ENCODE measurements at regions not wholly inside any gene's neighbourhood (a gene's known extent, or its start where the extent isn't known, plus 50 kb on each side); places are given as distances from the start of the nearest gene placed in this dataset.

- TF ChIP-seq, protein P1, sequence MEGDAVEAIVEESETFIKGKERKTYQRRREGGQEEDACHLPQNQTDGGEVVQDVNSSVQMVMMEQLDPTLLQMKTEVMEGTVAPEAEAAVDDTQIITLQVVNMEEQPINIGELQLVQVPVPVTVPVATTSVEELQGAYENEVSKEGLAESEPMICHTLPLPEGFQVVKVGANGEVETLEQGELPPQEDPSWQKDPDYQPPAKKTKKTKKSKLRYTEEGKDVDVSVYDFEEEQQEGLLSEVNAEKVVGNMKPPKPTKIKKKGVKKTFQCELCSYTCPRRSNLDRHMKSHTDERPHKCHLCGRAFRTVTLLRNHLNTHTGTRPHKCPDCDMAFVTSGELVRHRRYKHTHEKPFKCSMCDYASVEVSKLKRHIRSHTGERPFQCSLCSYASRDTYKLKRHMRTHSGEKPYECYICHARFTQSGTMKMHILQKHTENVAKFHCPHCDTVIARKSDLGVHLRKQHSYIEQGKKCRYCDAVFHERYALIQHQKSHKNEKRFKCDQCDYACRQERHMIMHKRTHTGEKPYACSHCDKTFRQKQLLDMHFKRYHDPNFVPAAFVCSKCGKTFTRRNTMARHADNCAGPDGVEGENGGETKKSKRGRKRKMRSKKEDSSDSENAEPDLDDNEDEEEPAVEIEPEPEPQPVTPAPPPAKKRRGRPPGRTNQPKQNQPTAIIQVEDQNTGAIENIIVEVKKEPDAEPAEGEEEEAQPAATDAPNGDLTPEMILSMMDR (conservative IDR thresholded peaks at IDR 0.05; ENCODE audit: low read depth in 2 of 2) = no peak
- no peak for TF ChIP-seq EZH2 (IDR thresholded peaks at IDR 0.05; ENCODE audit: low read depth, unreplicated experiment)
- TF ChIP-seq ZNF331 (CRISPR knock-in tag; IDR thresholded peaks at IDR 0.05; ENCODE audit: low read depth) = no peak
- no peak for TF ChIP-seq STAT1 (IDR thresholded peaks at IDR 0.05; ENCODE audit: unreplicated experiment)
- TF ChIP-seq, protein P2, sequence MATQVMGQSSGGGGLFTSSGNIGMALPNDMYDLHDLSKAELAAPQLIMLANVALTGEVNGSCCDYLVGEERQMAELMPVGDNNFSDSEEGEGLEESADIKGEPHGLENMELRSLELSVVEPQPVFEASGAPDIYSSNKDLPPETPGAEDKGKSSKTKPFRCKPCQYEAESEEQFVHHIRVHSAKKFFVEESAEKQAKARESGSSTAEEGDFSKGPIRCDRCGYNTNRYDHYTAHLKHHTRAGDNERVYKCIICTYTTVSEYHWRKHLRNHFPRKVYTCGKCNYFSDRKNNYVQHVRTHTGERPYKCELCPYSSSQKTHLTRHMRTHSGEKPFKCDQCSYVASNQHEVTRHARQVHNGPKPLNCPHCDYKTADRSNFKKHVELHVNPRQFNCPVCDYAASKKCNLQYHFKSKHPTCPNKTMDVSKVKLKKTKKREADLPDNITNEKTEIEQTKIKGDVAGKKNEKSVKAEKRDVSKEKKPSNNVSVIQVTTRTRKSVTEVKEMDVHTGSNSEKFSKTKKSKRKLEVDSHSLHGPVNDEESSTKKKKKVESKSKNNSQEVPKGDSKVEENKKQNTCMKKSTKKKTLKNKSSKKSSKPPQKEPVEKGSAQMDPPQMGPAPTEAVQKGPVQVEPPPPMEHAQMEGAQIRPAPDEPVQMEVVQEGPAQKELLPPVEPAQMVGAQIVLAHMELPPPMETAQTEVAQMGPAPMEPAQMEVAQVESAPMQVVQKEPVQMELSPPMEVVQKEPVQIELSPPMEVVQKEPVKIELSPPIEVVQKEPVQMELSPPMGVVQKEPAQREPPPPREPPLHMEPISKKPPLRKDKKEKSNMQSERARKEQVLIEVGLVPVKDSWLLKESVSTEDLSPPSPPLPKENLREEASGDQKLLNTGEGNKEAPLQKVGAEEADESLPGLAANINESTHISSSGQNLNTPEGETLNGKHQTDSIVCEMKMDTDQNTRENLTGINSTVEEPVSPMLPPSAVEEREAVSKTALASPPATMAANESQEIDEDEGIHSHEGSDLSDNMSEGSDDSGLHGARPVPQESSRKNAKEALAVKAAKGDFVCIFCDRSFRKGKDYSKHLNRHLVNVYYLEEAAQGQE (IDR thresholded peaks at IDR 0.05; ENCODE audit: unreplicated experiment) = no peak
- TF ChIP-seq POLR2AphosphoS5 (IDR thresholded peaks at IDR 0.05; ENCODE audit: low read depth) = no peak
Observed at GRCh38 chr15:95853350-95853749, 477.1 kb upstream of the NR2F2 start.
